Memory B cell (primary cell): ENCODE measurements at regions not wholly inside any gene's neighbourhood (a gene's known extent, or its start where the extent isn't known, plus 50 kb on each side); places are given as distances from the start of the nearest gene placed in this dataset.

Experiments used
- ATAC-seq: fragments of 150-1000 bp; cut with Tn5 transposase; 2 replicates; pipeline ENCODE4 v1.10.0; 2021; ENCODE audit warnings: low read depth, mild to moderate bottlenecking, moderate library complexity
- DNase-seq, 2 donors: peaks; one replicate each; pipeline ENCODE4 v3.0.0; 2022; ENCODE audit warnings: low spot score in 2 of 2
- H3K27ac Mint-ChIP-seq: one replicate; pipeline ENCODE4 v1.8.0; 2022; ENCODE audit warnings: mild to moderate bottlenecking, moderate library complexity, mixed read lengths
- H3K27me3 Mint-ChIP-seq: one replicate; pipeline ENCODE4 v1.8.0; 2022; ENCODE audit warnings: mixed read lengths
- H3K36me3 Mint-ChIP-seq: one replicate; pipeline ENCODE4 v1.8.0; 2022; ENCODE audit warnings: mild to moderate bottlenecking, mixed read lengths
- H3K4me1 Mint-ChIP-seq: one replicate; pipeline ENCODE4 v1.8.0; 2022; ENCODE audit warnings: mixed read lengths
- H3K4me3 Mint-ChIP-seq: one replicate; pipeline ENCODE4 v1.8.0; 2022; ENCODE audit warnings: mild to moderate bottlenecking, moderate library complexity, mixed read lengths
- H3K9me3 Mint-ChIP-seq: one replicate; pipeline ENCODE4 v1.8.0; 2022; ENCODE audit warnings: mixed read lengths

GRCh38 chr2:104425850-104426595 is 427.9 kb upstream of the POU3F3 start:
- Mint-ChIP-seq H3K9me3 (no peaks in the 10 kb centered on the region), H3K4me1 (no peaks in the 10 kb centered on the region), H3K27me3 (no peaks in the 10 kb centered on the region), H3K36me3 (no peaks in the 10 kb centered on the region), H3K4me3 (no peak overlapping the region), H3K27ac (no peak overlapping the region)
- ATAC-seq (no peak), DNase-seq (no peak)

GRCh38 chr2:104428155-104428554 is 425.8 kb upstream of the POU3F3 start:
- H3K36me3 Mint-ChIP-seq: no peaks in the 10 kb centered on the region
- H3K4me1 Mint-ChIP-seq: peaks cover 4% of the 10 kb centered on the region
- no peak overlapping the region for H3K4me3 Mint-ChIP-seq
- H3K9me3 Mint-ChIP-seq: no peaks in the 10 kb centered on the region
- peaks cover 2% of the 10 kb centered on the region for H3K27me3 Mint-ChIP-seq
- no peak for ATAC-seq
- no peak for DNase-seq
- H3K27ac Mint-ChIP-seq: no peak overlapping the region

GRCh38 chr2:104429639-104430358 is 424.1 kb upstream of the POU3F3 start:
- no peak overlapping the region for H3K4me3 Mint-ChIP-seq
- H3K27me3 Mint-ChIP-seq: peaks cover 9% of the 10 kb centered on the region
- ATAC-seq: no peak
- no peak for DNase-seq
- H3K4me1 Mint-ChIP-seq: peaks cover 10% of the 10 kb centered on the region
- no peaks in the 10 kb centered on the region for H3K9me3 Mint-ChIP-seq
- no peak overlapping the region for H3K27ac Mint-ChIP-seq
- no peaks in the 10 kb centered on the region for H3K36me3 Mint-ChIP-seq

GRCh38 chr2:104430359-104430740 is 423.6 kb upstream of the POU3F3 start:
- DNase-seq: no peak
- Mint-ChIP-seq H3K36me3 (no peaks in the 10 kb centered on the region), H3K4me1 (peaks cover 10% of the 10 kb centered on the region), H3K27me3 (peaks cover 9% of the 10 kb centered on the region), H3K9me3 (no peaks in the 10 kb centered on the region), H3K27ac (no peak overlapping the region), H3K4me3 (no peak overlapping the region)
- no peak for ATAC-seq

GRCh38 chr2:104430852-104431251 is 423.1 kb upstream of the POU3F3 start:
- H3K27ac Mint-ChIP-seq: no peak overlapping the region
- H3K9me3 Mint-ChIP-seq: no peaks in the 10 kb centered on the region
- H3K4me3 Mint-ChIP-seq: no peak overlapping the region
- no peaks in the 10 kb centered on the region for H3K36me3 Mint-ChIP-seq
- H3K27me3 Mint-ChIP-seq: peaks cover 10% of the 10 kb centered on the region
- no peak for ATAC-seq
- DNase-seq: no peak
- peaks cover 10% of the 10 kb centered on the region for H3K4me1 Mint-ChIP-seq

- Mint-ChIP-seq H3K9me3 (no peaks in the 10 kb centered on the region), H3K36me3 (no peaks in the 10 kb centered on the region), H3K4me1 (peaks cover 10% of the 10 kb centered on the region), H3K27me3 (peaks cover 10% of the 10 kb centered on the region), H3K27ac (no peak overlapping the region), H3K4me3 (no peak overlapping the region)
- DNase-seq (no peak), ATAC-seq (no peak)
Measured at GRCh38 chr2:104431701-104432121, 422.2 kb upstream of the POU3F3 start.

- Mint-ChIP-seq H3K9me3 (no peaks in the 10 kb centered on the region), H3K27me3 (peaks cover 12% of the 10 kb centered on the region), H3K4me3 (peak overlapping the region; percentile 5), H3K27ac (no peak overlapping the region), H3K4me1 (peaks cover 10% of the 10 kb centered on the region), H3K36me3 (no peaks in the 10 kb centered on the region)
- ATAC-seq (no peak), DNase-seq (no peak)
Measured at GRCh38 chr2:104432401-104432800, 421.5 kb upstream of the POU3F3 start.

- ATAC-seq (no peak), DNase-seq (no peak)
- Mint-ChIP-seq H3K9me3 (no peaks in the 10 kb centered on the region), H3K27ac (no peak overlapping the region), H3K4me3 (no peak overlapping the region), H3K36me3 (no peaks in the 10 kb centered on the region), H3K27me3 (peaks cover 12% of the 10 kb centered on the region), H3K4me1 (peaks cover 10% of the 10 kb centered on the region)
Measured at GRCh38 chr2:104432991-104433390, 420.9 kb upstream of the POU3F3 start.

- Mint-ChIP-seq H3K4me1 (peaks cover 10% of the 10 kb centered on the region), H3K4me3 (no peak overlapping the region), H3K9me3 (no peaks in the 10 kb centered on the region), H3K36me3 (no peaks in the 10 kb centered on the region), H3K27ac (no peak overlapping the region), H3K27me3 (peaks cover 12% of the 10 kb centered on the region)
- ATAC-seq (no peak), DNase-seq (no peak)
Measured at GRCh38 chr2:104433657-104434056, 420.3 kb upstream of the POU3F3 start.

GRCh38 chr2:104434318-104434792 is 419.6 kb upstream of the POU3F3 start:
- H3K9me3 Mint-ChIP-seq: no peaks in the 10 kb centered on the region
- H3K4me3 Mint-ChIP-seq: peak overlapping the region; percentile 84
- H3K36me3 Mint-ChIP-seq: no peaks in the 10 kb centered on the region
- no peak overlapping the region for H3K27ac Mint-ChIP-seq
- ATAC-seq (peak; percentile 22), DNase-seq (no peak)
- peaks cover 10% of the 10 kb centered on the region for H3K4me1 Mint-ChIP-seq
- H3K27me3 Mint-ChIP-seq: peaks cover 12% of the 10 kb centered on the region

GRCh38 chr2:104434966-104435365 is 418.9 kb upstream of the POU3F3 start:
- Mint-ChIP-seq H3K27me3 (peaks cover 12% of the 10 kb centered on the region), H3K4me3 (peak overlapping the region; percentile 84), H3K4me1 (peaks cover 10% of the 10 kb centered on the region), H3K9me3 (no peaks in the 10 kb centered on the region), H3K27ac (no peak overlapping the region), H3K36me3 (no peaks in the 10 kb centered on the region)
- ATAC-seq (no peak), DNase-seq (no peak)

GRCh38 chr2:104438481-104438880 is 415.4 kb upstream of the POU3F3 start:
- H3K36me3 Mint-ChIP-seq: no peaks in the 10 kb centered on the region
- ATAC-seq (no peak), DNase-seq (no peak)
- peaks cover 6% of the 10 kb centered on the region for H3K4me1 Mint-ChIP-seq
- H3K4me3 Mint-ChIP-seq: no peak overlapping the region
- H3K27ac Mint-ChIP-seq: no peak overlapping the region
- no peaks in the 10 kb centered on the region for H3K9me3 Mint-ChIP-seq
- H3K27me3 Mint-ChIP-seq: peaks cover 8% of the 10 kb centered on the region

GRCh38 chr2:104443145-104443544 is 410.8 kb upstream of the POU3F3 start:
- Mint-ChIP-seq H3K4me3 (no peak overlapping the region), H3K9me3 (no peaks in the 10 kb centered on the region), H3K27ac (no peak overlapping the region), H3K27me3 (no peaks in the 10 kb centered on the region), H3K36me3 (no peaks in the 10 kb centered on the region), H3K4me1 (no peaks in the 10 kb centered on the region)
- no peak for DNase-seq
- no peak for ATAC-seq

GRCh38 chr2:104444392-104444791 is 409.5 kb upstream of the POU3F3 start:
- no peaks in the 10 kb centered on the region for H3K36me3 Mint-ChIP-seq
- H3K4me1 Mint-ChIP-seq: no peaks in the 10 kb centered on the region
- no peaks in the 10 kb centered on the region for H3K9me3 Mint-ChIP-seq
- ATAC-seq (no peak), DNase-seq (no peak)
- H3K27me3 Mint-ChIP-seq: no peaks in the 10 kb centered on the region
- H3K27ac Mint-ChIP-seq: no peak overlapping the region
- no peak overlapping the region for H3K4me3 Mint-ChIP-seq
